ENCODE measurements at regions not wholly inside any gene's neighbourhood (a gene's known extent, or its start where the extent isn't known, plus 50 kb on each side); places are given as distances from the start of the nearest gene placed in this dataset.

DNA sequence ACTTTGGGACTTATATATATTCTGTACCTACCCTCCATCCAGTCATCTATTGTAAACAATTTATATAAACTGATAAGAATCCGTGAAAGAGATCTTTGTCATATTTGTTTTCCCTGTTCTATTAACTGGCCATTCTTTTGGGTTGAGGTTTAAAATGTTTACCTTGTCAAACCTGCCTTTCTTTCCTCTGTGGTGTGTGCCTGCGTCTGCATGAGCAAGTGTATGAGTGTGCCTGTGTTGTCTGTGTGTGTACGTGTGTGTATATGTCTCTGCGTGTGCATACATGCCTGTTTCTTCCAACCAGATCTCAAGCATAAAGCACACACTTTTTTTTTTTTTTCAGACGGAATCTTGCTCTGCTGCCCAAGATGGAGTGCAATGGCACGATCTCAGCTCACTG lies 201.5 kb downstream of the C16orf95 start:
- H3K36me3 Mint-ChIP-seq, result no peaks in the 10 kb centered on the region

More for the DNA sequence above, 201.5 kb downstream of the C16orf95 start:
- DNase-seq (ENCODE audit: low spot score) (no peak), ATAC-seq (no peak)
- H3K9me3 Mint-ChIP-seq, result peaks cover 12% of the 10 kb centered on the region
- no peak overlapping the region for H3K4me3 Mint-ChIP-seq
- TF ChIP-seq HMGA2 (CRISPR knock-in tag; IDR thresholded peaks at IDR 0.05), result no peak
- no peak for TF ChIP-seq EMX1 (CRISPR knock-in tag; IDR thresholded peaks at IDR 0.05)
- no peak for TF ChIP-seq MXD4 (CRISPR knock-in tag; IDR thresholded peaks at IDR 0.05; ENCODE audit: borderline replicate concordance)
- no peak for TF ChIP-seq JAZF1 (CRISPR knock-in tag; IDR thresholded peaks at IDR 0.05)
- no peak for TF ChIP-seq MYBL2 (CRISPR knock-in tag; IDR thresholded peaks at IDR 0.05)
- no peak for TF ChIP-seq SOX15 (CRISPR knock-in tag; IDR thresholded peaks at IDR 0.05)
- no peak for TF ChIP-seq CBFB (CRISPR knock-in tag; IDR thresholded peaks at IDR 0.05; ENCODE audit: low read depth)
- TF ChIP-seq, protein P1, sequence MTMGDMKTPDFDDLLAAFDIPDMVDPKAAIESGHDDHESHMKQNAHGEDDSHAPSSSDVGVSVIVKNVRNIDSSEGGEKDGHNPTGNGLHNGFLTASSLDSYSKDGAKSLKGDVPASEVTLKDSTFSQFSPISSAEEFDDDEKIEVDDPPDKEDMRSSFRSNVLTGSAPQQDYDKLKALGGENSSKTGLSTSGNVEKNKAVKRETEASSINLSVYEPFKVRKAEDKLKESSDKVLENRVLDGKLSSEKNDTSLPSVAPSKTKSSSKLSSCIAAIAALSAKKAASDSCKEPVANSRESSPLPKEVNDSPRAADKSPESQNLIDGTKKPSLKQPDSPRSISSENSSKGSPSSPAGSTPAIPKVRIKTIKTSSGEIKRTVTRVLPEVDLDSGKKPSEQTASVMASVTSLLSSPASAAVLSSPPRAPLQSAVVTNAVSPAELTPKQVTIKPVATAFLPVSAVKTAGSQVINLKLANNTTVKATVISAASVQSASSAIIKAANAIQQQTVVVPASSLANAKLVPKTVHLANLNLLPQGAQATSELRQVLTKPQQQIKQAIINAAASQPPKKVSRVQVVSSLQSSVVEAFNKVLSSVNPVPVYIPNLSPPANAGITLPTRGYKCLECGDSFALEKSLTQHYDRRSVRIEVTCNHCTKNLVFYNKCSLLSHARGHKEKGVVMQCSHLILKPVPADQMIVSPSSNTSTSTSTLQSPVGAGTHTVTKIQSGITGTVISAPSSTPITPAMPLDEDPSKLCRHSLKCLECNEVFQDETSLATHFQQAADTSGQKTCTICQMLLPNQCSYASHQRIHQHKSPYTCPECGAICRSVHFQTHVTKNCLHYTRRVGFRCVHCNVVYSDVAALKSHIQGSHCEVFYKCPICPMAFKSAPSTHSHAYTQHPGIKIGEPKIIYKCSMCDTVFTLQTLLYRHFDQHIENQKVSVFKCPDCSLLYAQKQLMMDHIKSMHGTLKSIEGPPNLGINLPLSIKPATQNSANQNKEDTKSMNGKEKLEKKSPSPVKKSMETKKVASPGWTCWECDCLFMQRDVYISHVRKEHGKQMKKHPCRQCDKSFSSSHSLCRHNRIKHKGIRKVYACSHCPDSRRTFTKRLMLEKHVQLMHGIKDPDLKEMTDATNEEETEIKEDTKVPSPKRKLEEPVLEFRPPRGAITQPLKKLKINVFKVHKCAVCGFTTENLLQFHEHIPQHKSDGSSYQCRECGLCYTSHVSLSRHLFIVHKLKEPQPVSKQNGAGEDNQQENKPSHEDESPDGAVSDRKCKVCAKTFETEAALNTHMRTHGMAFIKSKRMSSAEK (CRISPR knock-in tag; IDR thresholded peaks at IDR 0.05; ENCODE audit: borderline replicate concordance), result no peak
- TF ChIP-seq, protein P2, sequence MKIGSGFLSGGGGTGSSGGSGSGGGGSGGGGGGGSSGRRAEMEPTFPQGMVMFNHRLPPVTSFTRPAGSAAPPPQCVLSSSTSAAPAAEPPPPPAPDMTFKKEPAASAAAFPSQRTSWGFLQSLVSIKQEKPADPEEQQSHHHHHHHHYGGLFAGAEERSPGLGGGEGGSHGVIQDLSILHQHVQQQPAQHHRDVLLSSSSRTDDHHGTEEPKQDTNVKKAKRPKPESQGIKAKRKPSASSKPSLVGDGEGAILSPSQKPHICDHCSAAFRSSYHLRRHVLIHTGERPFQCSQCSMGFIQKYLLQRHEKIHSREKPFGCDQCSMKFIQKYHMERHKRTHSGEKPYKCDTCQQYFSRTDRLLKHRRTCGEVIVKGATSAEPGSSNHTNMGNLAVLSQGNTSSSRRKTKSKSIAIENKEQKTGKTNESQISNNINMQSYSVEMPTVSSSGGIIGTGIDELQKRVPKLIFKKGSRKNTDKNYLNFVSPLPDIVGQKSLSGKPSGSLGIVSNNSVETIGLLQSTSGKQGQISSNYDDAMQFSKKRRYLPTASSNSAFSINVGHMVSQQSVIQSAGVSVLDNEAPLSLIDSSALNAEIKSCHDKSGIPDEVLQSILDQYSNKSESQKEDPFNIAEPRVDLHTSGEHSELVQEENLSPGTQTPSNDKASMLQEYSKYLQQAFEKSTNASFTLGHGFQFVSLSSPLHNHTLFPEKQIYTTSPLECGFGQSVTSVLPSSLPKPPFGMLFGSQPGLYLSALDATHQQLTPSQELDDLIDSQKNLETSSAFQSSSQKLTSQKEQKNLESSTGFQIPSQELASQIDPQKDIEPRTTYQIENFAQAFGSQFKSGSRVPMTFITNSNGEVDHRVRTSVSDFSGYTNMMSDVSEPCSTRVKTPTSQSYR (CRISPR knock-in tag; IDR thresholded peaks at IDR 0.05), result no peak
- no peak for TF ChIP-seq ZNF416 (CRISPR knock-in tag; IDR thresholded peaks at IDR 0.05)
- TF ChIP-seq, protein P3, sequence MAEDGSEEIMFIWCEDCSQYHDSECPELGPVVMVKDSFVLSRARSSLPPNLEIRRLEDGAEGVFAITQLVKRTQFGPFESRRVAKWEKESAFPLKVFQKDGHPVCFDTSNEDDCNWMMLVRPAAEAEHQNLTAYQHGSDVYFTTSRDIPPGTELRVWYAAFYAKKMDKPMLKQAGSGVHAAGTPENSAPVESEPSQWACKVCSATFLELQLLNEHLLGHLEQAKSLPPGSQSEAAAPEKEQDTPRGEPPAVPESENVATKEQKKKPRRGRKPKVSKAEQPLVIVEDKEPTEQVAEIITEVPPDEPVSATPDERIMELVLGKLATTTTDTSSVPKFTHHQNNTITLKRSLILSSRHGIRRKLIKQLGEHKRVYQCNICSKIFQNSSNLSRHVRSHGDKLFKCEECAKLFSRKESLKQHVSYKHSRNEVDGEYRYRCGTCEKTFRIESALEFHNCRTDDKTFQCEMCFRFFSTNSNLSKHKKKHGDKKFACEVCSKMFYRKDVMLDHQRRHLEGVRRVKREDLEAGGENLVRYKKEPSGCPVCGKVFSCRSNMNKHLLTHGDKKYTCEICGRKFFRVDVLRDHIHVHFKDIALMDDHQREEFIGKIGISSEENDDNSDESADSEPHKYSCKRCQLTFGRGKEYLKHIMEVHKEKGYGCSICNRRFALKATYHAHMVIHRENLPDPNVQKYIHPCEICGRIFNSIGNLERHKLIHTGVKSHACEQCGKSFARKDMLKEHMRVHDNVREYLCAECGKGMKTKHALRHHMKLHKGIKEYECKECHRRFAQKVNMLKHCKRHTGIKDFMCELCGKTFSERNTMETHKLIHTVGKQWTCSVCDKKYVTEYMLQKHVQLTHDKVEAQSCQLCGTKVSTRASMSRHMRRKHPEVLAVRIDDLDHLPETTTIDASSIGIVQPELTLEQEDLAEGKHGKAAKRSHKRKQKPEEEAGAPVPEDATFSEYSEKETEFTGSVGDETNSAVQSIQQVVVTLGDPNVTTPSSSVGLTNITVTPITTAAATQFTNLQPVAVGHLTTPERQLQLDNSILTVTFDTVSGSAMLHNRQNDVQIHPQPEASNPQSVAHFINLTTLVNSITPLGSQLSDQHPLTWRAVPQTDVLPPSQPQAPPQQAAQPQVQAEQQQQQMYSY (CRISPR knock-in tag; IDR thresholded peaks at IDR 0.05), result no peak
- TF ChIP-seq NR3C1 (CRISPR knock-in tag; conservative IDR thresholded peaks at IDR 0.05; ENCODE audit: low read depth), result no peak
- TF ChIP-seq, protein P4, sequence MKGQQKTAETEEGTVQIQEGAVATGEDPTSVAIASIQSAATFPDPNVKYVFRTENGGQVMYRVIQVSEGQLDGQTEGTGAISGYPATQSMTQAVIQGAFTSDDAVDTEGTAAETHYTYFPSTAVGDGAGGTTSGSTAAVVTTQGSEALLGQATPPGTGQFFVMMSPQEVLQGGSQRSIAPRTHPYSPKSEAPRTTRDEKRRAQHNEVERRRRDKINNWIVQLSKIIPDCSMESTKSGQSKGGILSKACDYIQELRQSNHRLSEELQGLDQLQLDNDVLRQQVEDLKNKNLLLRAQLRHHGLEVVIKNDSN (CRISPR knock-in tag; IDR thresholded peaks at IDR 0.05), result no peak
- TF ChIP-seq, protein P5, sequence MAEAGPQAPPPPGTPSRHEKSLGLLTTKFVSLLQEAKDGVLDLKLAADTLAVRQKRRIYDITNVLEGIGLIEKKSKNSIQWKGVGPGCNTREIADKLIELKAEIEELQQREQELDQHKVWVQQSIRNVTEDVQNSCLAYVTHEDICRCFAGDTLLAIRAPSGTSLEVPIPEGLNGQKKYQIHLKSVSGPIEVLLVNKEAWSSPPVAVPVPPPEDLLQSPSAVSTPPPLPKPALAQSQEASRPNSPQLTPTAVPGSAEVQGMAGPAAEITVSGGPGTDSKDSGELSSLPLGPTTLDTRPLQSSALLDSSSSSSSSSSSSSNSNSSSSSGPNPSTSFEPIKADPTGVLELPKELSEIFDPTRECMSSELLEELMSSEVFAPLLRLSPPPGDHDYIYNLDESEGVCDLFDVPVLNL (CRISPR knock-in tag; IDR thresholded peaks at IDR 0.05; ENCODE audit: borderline replicate concordance, low read depth), result no peak
- peaks cover 7% of the 10 kb centered on the region; the same call in 1 of the 2 replicates for H3K27me3 Mint-ChIP-seq (ENCODE audit: low read depth)
- H3K4me1 Mint-ChIP-seq, result peaks cover 3% of the 10 kb centered on the region
- H3K27ac Mint-ChIP-seq, result no peak overlapping the region
- POLR2A ChIA-PET, result interaction anchor here (0.7 kb wide), 1 partner anchor 68 kb away, joined by 3 read pairs; no protein-coding TSS in a partner anchor
- CTCF ChIA-PET, result no interaction called here
